NT2/D1 (cell line): ENCODE measurements at regions not wholly inside any gene's neighbourhood (a gene's known extent, or its start where the extent isn't known, plus 50 kb on each side); places are given as distances from the start of the nearest gene placed in this dataset.

Experiments used
- YY1 ChIP-seq: IDR thresholded peaks from 2 replicates; pipeline ENCODE4 v1.6.1; 2011; ENCODE audit not compliant: insufficient read length, insufficient read depth
- ZNF274 ChIP-seq: IDR thresholded peaks from 2 replicates; pipeline ENCODE4 v1.6.1; 2011; ENCODE audit warnings: mild to moderate bottlenecking, low read depth, low read length

DNA sequence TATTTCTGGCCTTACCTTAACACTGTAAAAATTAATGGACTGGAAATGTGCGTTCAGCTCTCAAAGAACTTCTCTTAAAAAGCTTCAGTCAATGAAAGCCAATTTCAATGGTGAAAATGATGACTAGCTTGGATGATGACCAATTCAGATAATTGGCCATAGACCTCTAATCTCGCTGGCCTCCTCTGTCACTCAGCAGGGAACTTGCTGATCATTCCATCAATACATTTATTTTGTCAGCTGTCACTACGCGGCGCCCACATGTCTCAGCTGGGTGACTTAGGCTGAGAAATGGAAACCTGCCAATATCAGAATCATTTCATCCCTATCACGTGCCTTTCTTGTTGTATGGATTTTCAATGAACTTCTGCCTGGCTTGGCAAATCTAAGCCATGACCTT is 673.0 kb upstream of the AUTS2 start:
- TF ChIP-seq ZNF274 (no peak), YY1 (no peak)
